NCI-H526 treated with DMSO at 0.1 percent for 48 hours (cell line): ENCODE measurements at regions not wholly inside any gene's neighbourhood (a gene's known extent, or its start where the extent isn't known, plus 50 kb on each side); places are given as distances from the start of the nearest gene placed in this dataset.
"Not testable (repeated sequence)": the region's sequence is repeated elsewhere in the genome, so short reads cannot be mapped to it uniquely, and the experiment has no call there.

ENCODE experiments used
- DNase-seq: peaks from one replicate; lab custom pipeline; 2025; lab: John Stamatoyannopoulos, UW

- DNase-seq, result no peak
Observed at GRCh38 chr5:92629574-92629973, 951.4 kb downstream of the NR2F1-AS1 start.

- no peak for DNase-seq
Observed at GRCh38 chr5:92629000-92629399, 952.0 kb downstream of the NR2F1-AS1 start.

GRCh38 chr5:92627186-92627585, 953.8 kb downstream of the NR2F1-AS1 start:
- no peak for DNase-seq

- no peak for DNase-seq
Observed at GRCh38 chr5:92616085-92616484, 964.9 kb downstream of the NR2F1-AS1 start.

GRCh38 chr5:92613546-92613945, 967.5 kb downstream of the NR2F1-AS1 start:
- DNase-seq, result no peak

- DNase-seq, result not testable (repeated sequence)
Observed at GRCh38 chr5:92610435-92610834, 970.6 kb downstream of the NR2F1-AS1 start.

GRCh38 chr5:92605591-92605990, 975.4 kb downstream of the NR2F1-AS1 start:
- DNase-seq, result no peak

GRCh38 chr5:92599217-92599810, 981.7 kb downstream of the NR2F1-AS1 start:
- DNase-seq, result no peak

- no peak for DNase-seq
Observed at GRCh38 chr5:92594031-92594430, 987.0 kb downstream of the NR2F1-AS1 start.

GRCh38 chr5:92588876-92589275, 992.1 kb downstream of the NR2F1-AS1 start:
- DNase-seq, result no peak

GRCh38 chr5:92581690-92582089, 999.3 kb downstream of the NR2F1-AS1 start:
- DNase-seq, result no peak

GRCh38 chr5:92581249-92581648, 999.8 kb downstream of the NR2F1-AS1 start:
- no peak for DNase-seq

GRCh38 chr5:92580814-92581213, 1000.2 kb downstream of the NR2F1-AS1 start:
- no peak for DNase-seq

- no peak for DNase-seq
Observed at GRCh38 chr5:92574023-92574422, 1007.0 kb downstream of the NR2F1-AS1 start.

- no peak for DNase-seq
Observed at GRCh38 chr5:92568522-92568921, 1012.5 kb downstream of the NR2F1-AS1 start.

GRCh38 chr5:92567831-92568450, 1013.1 kb downstream of the NR2F1-AS1 start:
- no peak for DNase-seq

- DNase-seq, result no peak
Observed at GRCh38 chr5:92566113-92566786, 1014.8 kb downstream of the NR2F1-AS1 start.

- DNase-seq, result no peak
Observed at GRCh38 chr5:92565673-92566072, 1015.3 kb downstream of the NR2F1-AS1 start.

GRCh38 chr5:92562065-92562464, 1019.0 kb downstream of the NR2F1-AS1 start:
- DNase-seq, result no peak

- DNase-seq, result no peak
Observed at GRCh38 chr5:92561411-92561959, 1019.5 kb downstream of the NR2F1-AS1 start.

- DNase-seq, result no peak
Observed at GRCh38 chr5:92560698-92561401, 1020.2 kb downstream of the NR2F1-AS1 start.

GRCh38 chr5:92559781-92560180, 1021.2 kb downstream of the NR2F1-AS1 start:
- no peak for DNase-seq

- no peak for DNase-seq
Observed at GRCh38 chr5:92559331-92559730, 1021.7 kb downstream of the NR2F1-AS1 start.
